ENCODE measurements at regions not wholly inside any gene's neighbourhood (a gene's known extent, or its start where the extent isn't known, plus 50 kb on each side); places are given as distances from the start of the nearest gene placed in this dataset.
A peak's percentile ranks its signal among the peaks of the same experiment; 100 is the strongest.

GRCh38 chr21:28671549-28672195 lies 321.0 kb downstream of the LTN1 start:
- ChIA-PET CTCF (ENCODE audit: low intra/inter-chr PET ratio) (no interaction called here), POLR2A (no interaction called here)
- H2AFZ ChIP-seq (ENCODE audit: low read depth, low read length), result no peak overlapping the region
- H3K9ac ChIP-seq (ENCODE audit: insufficient read depth in 1 of 2, low read depth in 2 of 2, low read length in 2 of 2), result no peak overlapping the region
- in situ Hi-C loops (cut with MboI) (no loop called here), intact Hi-C loops (cut with micrococcal nuclease) (no loop called here)
- H4K20me1 ChIP-seq (replicated peaks; ENCODE audit: control insufficient read depth, insufficient read depth, low read length), result no peaks in the 10 kb centered on the region
- H3K9me1 ChIP-seq (ENCODE audit: control insufficient read depth, insufficient read depth, low read length), result no peaks in the 10 kb centered on the region
- no peak overlapping the region for H3K4me3 ChIP-seq
- no peaks in the 10 kb centered on the region for H3K4me1 ChIP-seq (replicated peaks in 1 of 2; ENCODE audit: control insufficient read depth in 2 of 2, insufficient read depth in 2 of 2, low read length in 2 of 2)
- DNase-seq (ENCODE audit: extremely low read depth in 1 of 4, low spot score in 3 of 4), result no peak
- TF ChIP-seq KLF10 (CRISPR knock-in tag; IDR thresholded peaks at IDR 0.05) (no peak), GTF2A2 (tag; IDR thresholded peaks at IDR 0.05) (no peak), SAFB (IDR thresholded peaks at IDR 0.05; ENCODE audit: borderline replicate concordance, low read depth, low read length) (no peak), ZBTB34 (CRISPR knock-in tag; IDR thresholded peaks at IDR 0.05) (no peak), TFE3 (CRISPR knock-in tag; IDR thresholded peaks at IDR 0.05) (peak; percentile 48; the same call in 1 of the 2 replicates)
- H3K9me3 ChIP-seq (replicated peaks; ENCODE audit: control insufficient read depth, insufficient read depth, low read depth, low read length), result no peaks in the 10 kb centered on the region; the same call in 1 of the 2 replicates
- FAIRE-seq, result no peak
- ATAC-seq, result no peak
- no peaks in the 10 kb centered on the region for H3K27me3 ChIP-seq (ENCODE audit: control insufficient read depth in 2 of 2, insufficient read depth in 2 of 2, low read length in 2 of 2)
- H3K27ac ChIP-seq (ENCODE audit: extremely low read depth, low read depth, low read length), result no peak overlapping the region
- no peaks in the 10 kb centered on the region for H3K36me3 ChIP-seq (ENCODE audit: control insufficient read depth, insufficient read depth, low read length)
- 0% methylated on average over 7 of the region's 7 CpGs for WGBS (ENCODE audit: insufficient coverage, low coverage, missing lambda C conversion rate)
- no peak overlapping the region for H3K4me2 ChIP-seq (ENCODE audit: insufficient read depth, low read length)
- BruUV-seq (replicated peaks), result no TSS peak
- H3K79me2 ChIP-seq (ENCODE audit: control insufficient read depth, insufficient read depth, low read length), result no peaks in the 10 kb centered on the region
